ENCODE measurements at regions not wholly inside any gene's neighbourhood (a gene's known extent, or its start where the extent isn't known, plus 50 kb on each side); places are given as distances from the start of the nearest gene placed in this dataset.
A peak's percentile ranks its signal among the peaks of the same experiment; 100 is the strongest.
"Not testable (repeated sequence)": the region's sequence is repeated elsewhere in the genome, so short reads cannot be mapped to it uniquely, and the experiment has no call there.

DNA sequence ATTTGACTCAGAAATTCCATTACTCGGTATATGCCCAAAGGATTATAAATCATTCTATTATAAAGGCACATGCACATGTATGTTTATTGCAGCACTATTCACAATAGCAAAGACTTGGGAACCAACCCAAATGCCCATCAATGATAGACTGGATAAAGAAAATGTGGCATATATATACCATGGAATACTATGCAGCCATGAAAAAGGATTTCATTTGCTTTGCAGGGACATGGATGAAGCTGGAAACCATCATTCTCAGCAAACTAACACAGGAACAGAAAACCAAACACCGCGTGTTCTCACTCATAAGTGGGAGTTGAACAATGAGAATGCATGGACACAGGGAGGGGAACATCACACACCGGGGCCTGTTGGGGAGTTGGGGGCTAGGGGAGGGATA lies 1297.1 kb downstream of the TBC1D22A start:
- H3K9me3 Mint-ChIP-seq, H3K4me3 Mint-ChIP-seq: not testable (repeated sequence)

DNA sequence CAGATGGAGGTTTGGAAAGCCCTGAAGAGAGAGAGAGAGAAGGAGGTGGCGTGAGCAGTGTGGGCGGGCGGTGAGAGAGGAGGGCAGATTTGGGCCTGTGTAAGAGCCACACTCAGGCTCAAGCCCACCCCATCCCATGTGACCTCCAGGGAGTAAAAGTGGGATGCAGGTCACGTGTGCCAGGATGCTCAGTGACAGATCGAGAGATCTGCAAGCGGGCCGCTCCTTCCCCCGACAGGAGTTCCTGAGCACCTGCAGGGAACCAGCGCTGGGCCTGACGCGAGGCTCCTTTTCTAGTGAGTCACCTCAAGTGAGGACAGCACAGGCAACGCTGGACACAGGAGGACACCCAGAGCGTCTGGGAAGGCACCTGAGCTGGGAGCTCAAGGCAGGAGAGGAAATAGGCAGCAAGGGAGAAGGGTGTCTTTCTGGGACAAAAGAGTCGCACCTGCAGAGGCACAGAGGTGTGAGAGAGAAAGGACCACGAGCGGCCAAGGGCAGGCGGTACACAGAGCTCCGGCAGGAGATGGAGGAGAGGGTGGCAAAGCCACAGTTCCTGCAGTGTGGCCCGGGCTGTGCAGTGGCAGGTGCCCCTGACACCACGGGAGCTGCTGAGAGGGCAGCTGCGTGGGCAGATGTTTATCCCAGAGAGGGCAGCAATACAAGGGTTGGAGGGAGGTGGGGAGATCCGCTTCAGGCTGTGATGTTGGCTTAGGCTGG lies 1294.8 kb downstream of the TBC1D22A start:
- Mint-ChIP-seq H3K27ac (peak overlapping the region in 1 of 3 donors; percentile 32), H3K9me3 (peaks cover 0 to 4% (median 2%) of the 10 kb centered on the region in 3 donors), H3K27me3 (no peaks in the 10 kb centered on the region), H3K36me3 (no peaks in the 10 kb centered on the region), H3K4me3 (no peak overlapping the region), H3K4me1 (peaks cover 0 to 4% (median 3%) of the 10 kb centered on the region in 3 donors)

More for the DNA sequence above, 1297.1 kb downstream of the TBC1D22A start:
- peak overlapping the region in 1 of 3 donors; percentile 6 for H3K27ac Mint-ChIP-seq
- not testable (repeated sequence) for H3K36me3 Mint-ChIP-seq, H3K4me1 Mint-ChIP-seq, H3K27me3 Mint-ChIP-seq

DNA sequence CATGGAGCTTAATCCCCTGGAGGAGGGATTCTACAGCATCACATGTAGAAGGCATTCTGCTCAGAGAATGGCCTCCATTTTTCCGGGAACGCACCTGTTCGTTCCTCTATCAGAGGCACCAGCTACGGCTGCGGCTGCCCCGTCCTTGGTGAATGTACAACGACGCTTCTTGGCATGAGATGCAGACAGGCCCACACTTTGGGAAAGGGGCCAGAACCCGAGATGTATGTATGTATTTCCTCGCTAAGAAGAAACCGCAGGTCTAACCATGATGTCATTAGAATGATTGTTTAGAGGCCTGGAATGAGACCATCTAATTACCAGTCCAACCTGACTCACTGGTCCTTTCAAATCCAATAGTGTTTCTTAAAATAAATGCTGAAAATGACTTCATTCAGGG lies 1293.4 kb downstream of the TBC1D22A start:
- Mint-ChIP-seq H3K4me1 (peaks cover 0 to 5% (median 3%) of the 10 kb centered on the region in 3 donors), H3K9me3 (peaks cover 0 to 4% (median 2%) of the 10 kb centered on the region in 3 donors), H3K4me3 (no peak overlapping the region), H3K27me3 (peaks cover 1% of the 10 kb centered on the region), H3K27ac (no peak overlapping the region), H3K36me3 (no peaks in the 10 kb centered on the region)

DNA sequence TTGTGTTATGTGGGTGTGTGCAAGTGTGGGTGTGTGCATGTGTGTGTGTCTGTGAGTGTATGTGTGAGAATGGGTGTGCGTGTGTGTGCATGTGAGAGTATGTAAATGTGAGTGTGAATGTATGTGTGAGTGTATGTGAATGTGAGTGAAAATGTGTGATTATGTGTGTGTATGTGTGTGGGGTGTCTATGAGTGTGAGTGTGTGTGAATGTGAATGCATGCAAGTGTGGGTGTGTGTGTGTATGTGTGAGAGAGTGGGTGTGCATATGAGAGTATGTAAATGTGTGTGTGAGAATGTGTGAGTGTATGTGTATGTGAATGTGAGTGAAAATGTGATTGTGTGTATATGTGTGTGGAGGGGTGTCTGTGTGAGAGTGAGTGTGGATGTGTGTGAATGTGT lies 1292.7 kb downstream of the TBC1D22A start:
- Mint-ChIP-seq H3K4me3 (no peak overlapping the region), H3K27me3 (peaks cover 1% of the 10 kb centered on the region), H3K36me3 (no peaks in the 10 kb centered on the region), H3K4me1 (peaks cover 0 to 5% (median 3%) of the 10 kb centered on the region in 3 donors), H3K27ac (no peak overlapping the region), H3K9me3 (peaks cover 0 to 4% (median 2%) of the 10 kb centered on the region in 3 donors)

DNA sequence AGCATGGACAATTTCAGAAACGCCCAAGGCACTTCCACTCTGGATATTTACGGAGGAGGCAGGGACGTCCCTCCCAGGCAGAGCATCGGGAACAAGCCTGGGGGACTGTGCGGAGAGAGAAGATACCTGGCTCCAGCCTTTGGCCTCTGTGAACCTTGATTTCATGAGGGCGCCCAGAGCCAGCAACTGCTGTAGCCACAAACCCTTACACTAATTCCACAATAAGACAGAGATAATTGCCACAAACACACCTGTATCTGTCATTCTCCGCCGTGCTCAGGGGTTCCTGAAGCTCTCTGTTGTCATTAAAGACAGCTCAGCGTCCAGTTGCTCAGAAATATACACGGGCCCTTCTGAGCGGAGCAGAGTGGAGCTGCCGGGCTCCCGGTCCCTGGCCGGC lies 1292.1 kb downstream of the TBC1D22A start:
- H3K36me3 Mint-ChIP-seq: no peaks in the 10 kb centered on the region
- peaks cover 0 to 5% (median 3%) of the 10 kb centered on the region in 3 donors for H3K4me1 Mint-ChIP-seq
- no peak overlapping the region for H3K4me3 Mint-ChIP-seq

DNA sequence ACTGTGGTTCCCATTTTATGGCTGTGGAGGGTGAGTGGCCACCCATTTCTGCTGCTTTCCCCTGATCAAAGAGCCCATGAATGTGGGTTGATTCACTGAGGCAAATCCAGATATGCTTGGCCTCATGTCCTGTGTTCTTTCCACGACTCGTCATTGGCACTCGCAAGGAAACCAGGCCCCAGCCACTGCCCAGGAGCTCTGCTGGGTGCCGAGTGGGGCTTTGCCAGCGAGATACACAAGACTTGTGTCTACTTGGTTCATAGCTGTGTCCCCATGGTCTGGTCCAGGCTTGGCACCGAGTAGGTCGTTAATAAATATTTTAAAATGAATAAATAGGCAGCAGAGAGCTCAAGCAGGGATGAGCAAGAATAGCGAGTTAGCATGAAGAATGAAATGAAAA lies 1291.5 kb downstream of the TBC1D22A start:
- peaks cover 1% of the 10 kb centered on the region for H3K27me3 Mint-ChIP-seq
- peaks cover 0 to under 1% (median 0%) of the 10 kb centered on the region in 3 donors for H3K9me3 Mint-ChIP-seq
- peaks cover 0 to 5% (median 3%) of the 10 kb centered on the region in 3 donors for H3K4me1 Mint-ChIP-seq
- H3K27ac Mint-ChIP-seq: no peak overlapping the region
- H3K36me3 Mint-ChIP-seq: no peaks in the 10 kb centered on the region
- H3K4me3 Mint-ChIP-seq: no peak overlapping the region

More for the DNA sequence above, 1292.1 kb downstream of the TBC1D22A start:
- Mint-ChIP-seq H3K27ac (no peak overlapping the region), H3K9me3 (peaks cover 0 to 4% (median 2%) of the 10 kb centered on the region in 3 donors), H3K27me3 (peaks cover 1% of the 10 kb centered on the region)

DNA sequence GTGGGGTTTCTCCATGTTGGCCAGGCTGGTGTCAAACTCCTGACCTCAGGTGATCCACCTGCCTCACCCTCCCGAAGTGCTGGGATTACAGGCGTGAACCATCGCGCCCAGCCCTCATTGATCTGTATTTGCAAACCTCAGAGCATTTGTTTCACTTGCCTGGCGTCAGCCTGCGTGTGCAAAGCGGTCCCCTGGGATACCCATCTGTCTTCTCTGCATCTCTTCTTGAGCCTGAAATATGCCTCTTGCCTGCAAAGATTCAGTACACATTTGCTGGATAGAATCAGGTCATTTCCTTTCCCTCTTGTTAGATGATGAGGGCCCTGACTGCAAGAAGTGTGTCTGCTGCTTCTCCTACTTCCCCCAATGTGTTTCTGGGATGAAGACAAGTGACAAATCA lies 1291.0 kb downstream of the TBC1D22A start:
- H3K4me1 Mint-ChIP-seq: peaks cover 0 to 5% (median 3%) of the 10 kb centered on the region in 3 donors
- no peaks in the 10 kb centered on the region for H3K36me3 Mint-ChIP-seq
- H3K27ac Mint-ChIP-seq: no peak overlapping the region
- no peaks in the 10 kb centered on the region for H3K9me3 Mint-ChIP-seq
- no peak overlapping the region for H3K4me3 Mint-ChIP-seq
- H3K27me3 Mint-ChIP-seq: peaks cover 1% of the 10 kb centered on the region

DNA sequence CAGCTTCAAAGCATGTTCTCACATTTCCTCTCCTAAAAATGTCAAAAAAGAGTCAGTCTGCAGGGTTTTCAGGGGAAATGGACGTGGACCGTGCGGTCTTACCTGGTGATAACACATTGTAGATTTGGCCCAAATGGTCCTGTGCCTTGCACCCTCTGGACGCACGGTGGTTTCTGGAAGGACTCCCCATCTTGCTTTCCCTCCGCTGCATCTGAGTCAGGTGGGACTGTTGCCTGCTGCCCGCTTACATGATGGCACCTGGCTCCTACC lies 1290.1 kb downstream of the TBC1D22A start:
- Mint-ChIP-seq H3K36me3 (no peaks in the 10 kb centered on the region), H3K27ac (no peak overlapping the region), H3K9me3 (no peaks in the 10 kb centered on the region), H3K27me3 (peaks cover 1% of the 10 kb centered on the region), H3K4me1 (peaks cover 0 to 3% (median 3%) of the 10 kb centered on the region in 3 donors), H3K4me3 (no peak overlapping the region)

DNA sequence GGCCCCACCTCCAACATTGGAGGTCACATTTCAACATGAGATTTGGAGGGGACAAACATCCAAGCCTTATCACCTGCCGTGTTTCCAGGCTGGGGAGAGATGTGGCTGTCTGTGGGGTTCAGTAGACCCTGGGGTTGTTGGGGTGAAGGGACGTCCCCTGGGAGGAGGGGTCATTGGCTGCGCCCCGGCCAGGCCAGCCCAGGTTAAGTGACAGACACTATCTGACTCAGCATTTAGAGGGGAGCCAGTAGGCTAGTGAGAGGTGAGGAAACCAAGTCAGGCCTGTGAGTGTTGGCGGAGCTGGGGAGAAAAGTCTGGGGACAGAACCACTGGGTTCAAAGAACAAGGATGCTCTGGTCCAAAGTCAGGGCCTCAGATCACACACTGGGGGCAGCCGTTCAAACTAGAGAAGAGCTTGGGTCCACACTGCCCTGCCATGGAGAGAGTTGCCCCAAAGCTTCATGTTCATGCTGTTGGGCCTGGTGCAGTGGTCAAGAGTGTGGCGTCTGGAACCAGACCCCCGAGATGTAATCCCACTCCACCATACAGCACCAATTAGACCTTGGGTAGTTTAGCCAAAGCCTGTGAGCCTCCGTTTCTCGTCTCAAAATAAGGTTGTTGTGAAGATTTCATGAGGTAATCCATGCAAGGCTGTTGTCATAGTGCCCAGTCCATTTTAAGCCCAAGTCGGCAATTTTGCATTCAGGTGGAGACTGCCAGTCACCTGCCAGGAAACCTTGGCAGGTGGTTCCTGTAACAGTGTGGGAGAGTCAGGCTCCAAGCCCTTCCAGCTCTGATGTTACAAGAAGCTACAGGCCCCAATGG lies 1289.6 kb downstream of the TBC1D22A start:
- Mint-ChIP-seq H3K27me3 (peaks cover 1% of the 10 kb centered on the region), H3K4me3 (no peak overlapping the region), H3K9me3 (no peaks in the 10 kb centered on the region), H3K36me3 (no peaks in the 10 kb centered on the region), H3K4me1 (peaks cover 0 to 3% (median 3%) of the 10 kb centered on the region in 3 donors), H3K27ac (peak overlapping the region in 1 of 3 donors; percentile 3)

DNA sequence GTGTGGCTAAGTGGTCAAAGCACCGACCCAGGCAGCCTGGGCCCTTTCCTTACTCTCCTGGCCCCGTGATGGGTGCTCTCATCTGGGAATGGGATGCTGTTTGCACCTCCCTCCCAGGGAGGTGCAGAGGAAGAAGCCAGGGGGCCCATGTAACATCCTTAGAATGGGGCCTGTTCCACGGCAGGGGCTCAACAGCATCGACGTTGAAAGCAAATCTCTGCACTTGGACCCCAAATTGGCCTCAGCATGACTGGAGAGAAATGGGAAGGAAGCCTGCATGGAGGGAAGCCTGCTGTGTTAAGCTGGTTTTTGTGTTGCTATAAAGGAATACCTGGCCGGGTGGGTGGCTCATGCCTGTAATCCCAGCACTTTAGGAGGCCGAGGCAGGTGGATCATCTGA lies 1288.4 kb downstream of the TBC1D22A start:
- peaks cover 4% of the 10 kb centered on the region for H3K27me3 Mint-ChIP-seq
- H3K27ac Mint-ChIP-seq: no peak overlapping the region
- no peak overlapping the region for H3K4me3 Mint-ChIP-seq
- H3K9me3 Mint-ChIP-seq: no peaks in the 10 kb centered on the region
- H3K36me3 Mint-ChIP-seq: no peaks in the 10 kb centered on the region
- H3K4me1 Mint-ChIP-seq: peaks cover 0 to 3% (median 3%) of the 10 kb centered on the region in 3 donors

DNA sequence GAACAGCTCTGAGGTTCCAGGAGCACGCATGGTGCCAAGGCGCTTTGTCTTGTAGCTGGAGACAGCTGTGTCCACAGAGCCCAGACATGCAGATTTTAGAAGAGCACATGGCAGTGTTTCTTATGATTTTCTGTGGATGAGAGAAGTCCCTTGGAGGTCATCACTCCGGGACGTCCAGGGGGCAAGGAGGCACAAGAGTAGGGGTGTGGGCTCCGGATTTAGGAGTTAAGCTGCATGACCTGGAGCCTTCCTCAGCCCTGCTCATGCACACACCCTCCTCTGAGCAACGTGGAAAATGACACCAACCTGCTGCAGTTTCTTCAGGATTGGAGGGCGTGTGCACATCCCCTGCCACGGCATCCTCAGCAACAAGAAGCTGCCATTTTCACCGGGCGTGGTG lies 1286.7 kb downstream of the TBC1D22A start:
- Mint-ChIP-seq H3K27ac (peak overlapping the region in 1 of 3 donors; percentile 76), H3K4me3 (no peak overlapping the region), H3K36me3 (no peaks in the 10 kb centered on the region), H3K4me1 (peaks cover 0 to 7% (median 5%) of the 10 kb centered on the region in 3 donors), H3K9me3 (no peaks in the 10 kb centered on the region), H3K27me3 (peaks cover 4% of the 10 kb centered on the region)

DNA sequence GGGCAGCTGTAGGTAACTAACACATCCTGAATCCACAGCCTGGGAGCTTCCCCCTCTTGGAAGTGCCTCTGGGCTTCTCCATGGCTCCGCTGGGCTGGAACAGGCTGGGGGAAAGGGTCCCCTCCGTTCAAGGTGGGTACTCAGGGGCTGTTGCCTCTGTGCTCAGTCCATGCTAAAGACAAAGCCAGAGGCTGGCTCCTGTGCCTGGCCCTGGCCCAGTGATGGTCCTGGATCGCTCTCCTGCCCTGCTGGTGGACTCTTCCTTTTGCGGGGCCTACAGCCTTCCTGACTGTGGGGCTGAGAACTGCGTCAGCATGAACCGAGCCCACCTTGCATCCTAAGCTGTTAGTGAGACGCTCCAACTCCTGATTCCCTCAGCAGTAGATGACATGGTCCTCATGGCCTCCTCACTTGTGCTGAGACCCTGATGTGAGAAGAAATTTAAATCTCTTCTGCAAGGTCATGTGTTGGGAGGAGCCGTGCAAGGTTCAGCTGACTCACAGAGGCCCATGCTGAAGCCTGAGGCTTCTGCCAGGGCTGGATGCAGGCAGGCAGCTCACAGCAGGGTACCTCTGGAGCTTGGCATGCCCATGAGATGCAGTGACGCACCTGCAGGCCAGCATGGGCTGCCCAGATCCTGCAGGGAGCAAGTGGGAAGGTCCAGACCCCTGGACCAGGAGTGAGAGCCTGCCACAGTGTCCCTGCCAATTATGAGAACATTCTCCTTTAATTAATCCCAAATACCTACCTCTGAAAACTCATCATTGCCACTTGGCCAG lies 1285.5 kb downstream of the TBC1D22A start:
- Mint-ChIP-seq H3K9me3 (no peaks in the 10 kb centered on the region), H3K4me1 (peaks cover 0 to 8% (median 2%) of the 10 kb centered on the region in 3 donors), H3K36me3 (no peaks in the 10 kb centered on the region), H3K27ac (no peak overlapping the region), H3K4me3 (no peak overlapping the region), H3K27me3 (peaks cover 8% of the 10 kb centered on the region)

DNA sequence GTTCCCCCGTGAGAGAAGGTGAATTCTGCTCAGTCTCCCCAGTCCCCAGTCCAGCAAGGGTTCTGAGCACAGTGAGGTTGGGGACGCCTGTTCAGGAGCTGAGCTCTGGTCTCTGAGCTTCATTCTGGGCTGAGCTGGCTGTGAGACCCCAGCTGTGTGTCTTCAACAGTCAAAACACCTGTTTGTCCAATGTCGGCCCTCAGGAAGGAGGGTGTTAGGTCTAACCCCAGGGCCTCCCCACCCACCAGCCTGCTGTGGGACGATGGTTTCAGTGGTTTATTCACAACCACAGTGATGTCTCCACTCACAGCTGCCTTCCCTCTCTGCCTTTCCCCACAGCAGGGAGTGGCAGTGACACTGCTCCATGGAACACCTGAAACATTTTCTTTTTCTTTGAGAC lies 1282.9 kb downstream of the TBC1D22A start:
- Mint-ChIP-seq H3K27me3 (peaks cover 8% of the 10 kb centered on the region), H3K4me3 (peak overlapping the region in 1 of 4 donors; percentile 35), H3K9me3 (no peaks in the 10 kb centered on the region), H3K36me3 (peaks cover 2% of the 10 kb centered on the region), H3K27ac (no peak overlapping the region), H3K4me1 (peaks cover 0 to 7% (median 2%) of the 10 kb centered on the region in 3 donors)

DNA sequence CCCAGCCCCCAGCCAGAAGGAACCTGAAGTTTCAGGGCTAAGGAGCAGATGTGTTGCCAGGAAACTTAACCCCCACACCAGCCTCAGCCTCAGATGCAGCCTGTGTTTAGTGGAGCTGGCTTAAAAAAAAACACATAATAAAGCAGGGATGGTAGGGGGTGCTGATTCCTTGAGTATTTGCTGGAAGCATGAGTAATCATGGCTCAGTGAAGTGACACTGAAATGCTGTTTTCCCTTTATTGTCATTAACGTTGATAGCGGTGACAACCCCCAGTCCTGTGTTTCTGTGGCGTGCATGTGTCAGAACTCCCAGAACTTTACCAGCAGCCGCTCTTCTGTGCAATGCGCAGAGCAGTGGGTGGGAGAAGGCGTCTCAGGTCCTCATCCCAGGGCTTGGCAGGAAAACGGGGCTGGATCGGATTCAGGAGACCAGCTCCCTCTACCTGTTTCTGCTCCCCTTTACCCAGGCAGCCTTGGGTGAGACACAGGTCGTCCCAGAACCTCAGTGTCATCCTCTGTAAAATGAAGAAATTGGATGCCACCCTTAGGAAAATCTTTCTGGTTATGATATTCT lies 1282.1 kb downstream of the TBC1D22A start:
- H3K36me3 Mint-ChIP-seq: peaks cover 2% of the 10 kb centered on the region

DNA sequence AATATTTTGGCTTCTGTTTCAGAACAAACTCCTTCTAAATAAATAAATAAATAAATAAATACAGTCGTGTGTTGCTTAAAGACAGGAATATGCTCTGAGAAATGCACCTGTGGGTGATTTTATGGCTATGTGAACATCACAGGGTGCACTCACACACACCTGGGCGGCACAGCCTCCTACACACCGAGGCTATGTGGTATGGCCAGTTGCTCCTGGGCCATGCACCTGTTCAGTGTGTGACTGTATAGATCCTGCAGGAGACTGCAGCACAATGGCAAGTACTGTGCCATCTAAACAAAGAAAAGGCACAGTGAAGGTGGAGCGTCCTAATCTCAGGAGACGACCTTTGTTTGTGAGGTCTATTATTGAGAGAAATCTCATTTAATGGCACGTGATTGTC lies 1281.1 kb downstream of the TBC1D22A start:
- peaks cover 2% of the 10 kb centered on the region for H3K36me3 Mint-ChIP-seq
- no peak overlapping the region for H3K27ac Mint-ChIP-seq

More for the DNA sequence above, 1282.1 kb downstream of the TBC1D22A start:
- Mint-ChIP-seq H3K4me3 (no peak overlapping the region), H3K4me1 (peaks cover 0 to 7% (median 2%) of the 10 kb centered on the region in 3 donors), H3K9me3 (no peaks in the 10 kb centered on the region), H3K27me3 (peaks cover 8% of the 10 kb centered on the region), H3K27ac (no peak overlapping the region)

More for the DNA sequence above, 1281.1 kb downstream of the TBC1D22A start:
- no peaks in the 10 kb centered on the region for H3K9me3 Mint-ChIP-seq
- H3K27me3 Mint-ChIP-seq: peaks cover 8% of the 10 kb centered on the region
- H3K4me3 Mint-ChIP-seq: no peak overlapping the region
- peaks cover 0 to 7% (median 2%) of the 10 kb centered on the region in 3 donors for H3K4me1 Mint-ChIP-seq
